ENCODE measurements at regions not wholly inside any gene's neighbourhood (a gene's known extent, or its start where the extent isn't known, plus 50 kb on each side); places are given as distances from the start of the nearest gene placed in this dataset.
A peak's percentile ranks its signal among the peaks of the same experiment; 100 is the strongest.

DNA sequence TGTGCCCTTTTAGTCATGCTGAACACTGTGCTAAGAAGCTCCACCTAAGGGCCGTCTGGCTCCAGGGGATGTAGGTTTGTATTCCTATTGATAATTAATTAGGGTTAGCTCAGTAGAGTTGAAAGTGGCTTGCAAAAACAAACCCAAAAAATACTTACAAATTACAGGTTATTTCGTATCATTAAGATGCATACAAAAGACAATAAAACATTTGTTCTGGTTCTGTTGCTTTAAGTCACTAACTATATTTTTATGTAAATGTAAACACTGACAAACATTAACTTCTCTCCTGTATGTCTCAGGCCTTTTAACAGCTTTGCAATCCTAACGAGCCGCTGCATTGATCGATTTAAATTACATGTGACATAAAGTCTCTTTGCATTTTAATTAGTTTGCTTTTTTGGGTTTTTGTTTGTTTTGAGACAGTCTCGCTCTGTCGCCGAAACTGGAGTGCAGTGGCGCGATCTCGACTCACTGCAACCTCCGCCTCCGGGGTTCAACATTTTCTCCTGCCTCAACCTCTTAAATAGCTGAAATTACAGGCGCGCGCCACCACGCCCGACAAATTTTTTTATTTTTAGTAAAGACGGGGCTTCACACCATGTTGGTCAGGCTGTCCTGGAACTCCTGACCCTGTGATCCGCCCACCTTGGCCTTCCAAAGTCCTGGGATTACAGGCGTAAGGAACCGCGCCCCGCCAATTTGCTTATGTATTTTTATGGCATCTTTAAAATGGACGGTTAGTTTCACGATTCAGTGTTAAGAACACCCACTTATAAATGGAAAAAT lies 110.9 kb downstream of the HFE start:
- DNase-seq (ENCODE audit: low read depth): no peak

GRCh38 chr6:26198722-26199056 lies 111.5 kb downstream of the HFE start:
- DNase-seq (ENCODE audit: low read depth): no peak

DNA sequence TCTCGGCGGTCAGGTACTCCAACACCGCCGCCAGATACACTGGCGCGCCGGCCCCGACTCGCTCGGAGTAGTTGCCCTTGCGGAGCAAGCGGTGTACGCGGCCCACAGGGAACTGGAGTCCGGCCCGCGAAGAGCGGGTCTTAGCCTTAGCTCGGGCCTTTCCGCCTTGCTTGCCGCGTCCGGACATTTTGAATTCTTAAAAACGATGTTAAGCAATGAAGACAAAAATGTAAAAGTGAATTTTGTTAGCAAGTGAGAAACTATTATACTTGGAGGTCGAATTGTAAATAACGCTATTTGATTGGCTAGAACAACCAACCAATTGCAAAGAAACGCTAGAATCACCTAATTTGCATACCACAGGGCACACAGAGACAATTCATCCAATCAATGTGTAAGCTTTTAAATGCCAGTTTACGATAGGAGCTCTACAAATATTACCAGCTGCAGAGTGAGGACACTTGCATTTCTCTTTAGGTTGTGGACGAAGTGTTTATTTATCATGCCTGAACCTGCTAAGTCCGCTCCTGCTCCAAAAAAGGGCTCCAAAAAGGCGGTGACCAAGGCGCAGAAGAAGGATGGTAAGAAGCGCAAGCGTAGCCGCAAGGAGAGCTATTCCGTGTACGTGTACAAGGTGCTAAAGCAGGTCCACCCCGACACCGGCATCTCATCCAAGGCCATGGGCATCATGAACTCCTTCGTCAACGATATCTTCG lies 112.0 kb downstream of the HFE start:
- peak; percentile 90 for DNase-seq (ENCODE audit: low read depth)

- no peak for DNase-seq (ENCODE audit: low read depth)
Observed at GRCh38 chr6:26199773-26200764, 112.8 kb downstream of the HFE start.

DNA sequence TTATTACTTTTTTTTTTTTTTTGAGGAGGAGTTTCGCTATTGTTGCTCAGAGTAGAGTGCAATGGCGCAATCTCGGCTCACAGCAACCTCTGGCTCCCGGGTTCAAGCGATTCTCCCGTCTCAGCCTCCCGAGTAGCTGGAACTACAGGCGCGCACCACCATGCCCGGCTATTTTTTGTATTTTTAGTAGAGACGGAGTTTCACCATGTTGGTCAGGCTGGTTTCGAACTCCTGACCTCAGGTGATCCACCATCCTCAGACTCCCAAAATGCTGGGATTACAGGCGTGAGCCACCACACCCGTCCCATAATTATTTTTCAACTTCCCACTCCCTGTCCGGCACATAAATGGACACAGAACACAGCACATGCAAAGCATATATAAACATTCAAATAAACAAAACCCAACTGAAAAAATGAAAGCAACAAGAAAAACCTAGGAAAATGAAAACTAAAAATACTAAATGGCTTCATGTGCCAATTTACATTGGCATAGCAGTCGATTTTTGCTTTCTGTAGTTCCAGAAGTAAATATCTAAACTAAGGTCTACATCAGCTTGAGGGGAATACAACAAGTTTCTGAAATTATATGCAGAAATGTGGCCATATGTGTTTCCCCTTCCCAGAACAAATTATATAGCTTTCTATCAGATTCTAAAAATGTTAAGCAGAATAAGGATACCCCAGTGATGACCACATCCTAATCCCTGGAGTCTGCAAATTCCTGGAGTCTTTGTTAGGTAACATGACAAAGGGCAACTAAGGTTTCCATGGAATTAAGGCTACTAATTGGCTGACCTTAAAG lies 113.9 kb downstream of the HFE start:
- DNase-seq (ENCODE audit: low read depth): no peak

GRCh38 chr6:26202201-26202611 lies 115.0 kb downstream of the HFE start:
- no peak for DNase-seq (ENCODE audit: low read depth)

DNA sequence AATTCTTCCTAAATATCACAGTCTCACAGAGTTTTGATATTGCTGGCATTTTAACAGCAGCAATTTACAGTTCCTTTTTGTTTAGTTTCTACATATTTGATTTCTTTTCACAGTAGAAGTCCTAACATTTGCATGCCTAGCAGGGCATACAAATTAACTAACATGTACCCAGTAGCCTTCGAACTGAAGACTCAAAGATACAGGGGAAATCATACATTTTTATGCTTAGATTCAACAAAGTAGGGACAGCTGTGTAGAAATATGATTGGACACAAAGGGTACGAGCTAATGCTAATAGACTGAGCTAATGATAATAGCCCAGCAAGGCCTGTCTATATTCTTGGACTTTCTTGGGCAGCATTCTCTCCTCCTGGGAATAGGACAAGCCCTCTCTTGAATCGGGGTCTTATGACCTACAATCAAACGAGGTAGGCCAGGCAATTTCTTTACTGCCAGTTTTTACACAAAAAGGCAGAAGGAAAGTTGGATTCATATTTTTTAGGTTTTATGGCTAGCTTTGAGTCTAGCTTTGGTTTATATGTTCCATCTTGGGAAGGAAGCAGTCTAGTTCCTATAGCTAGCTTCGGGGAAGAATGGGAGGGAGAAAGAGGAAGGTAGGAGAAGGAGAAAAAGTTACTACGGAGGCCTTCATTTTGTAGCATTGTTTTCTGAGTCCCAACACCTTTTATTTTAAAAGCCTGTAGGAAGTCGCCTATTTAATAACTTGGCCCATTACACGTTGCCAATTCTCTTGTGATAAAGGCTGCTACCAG lies 115.8 kb downstream of the HFE start:
- no peak for DNase-seq (ENCODE audit: low read depth)

DNA sequence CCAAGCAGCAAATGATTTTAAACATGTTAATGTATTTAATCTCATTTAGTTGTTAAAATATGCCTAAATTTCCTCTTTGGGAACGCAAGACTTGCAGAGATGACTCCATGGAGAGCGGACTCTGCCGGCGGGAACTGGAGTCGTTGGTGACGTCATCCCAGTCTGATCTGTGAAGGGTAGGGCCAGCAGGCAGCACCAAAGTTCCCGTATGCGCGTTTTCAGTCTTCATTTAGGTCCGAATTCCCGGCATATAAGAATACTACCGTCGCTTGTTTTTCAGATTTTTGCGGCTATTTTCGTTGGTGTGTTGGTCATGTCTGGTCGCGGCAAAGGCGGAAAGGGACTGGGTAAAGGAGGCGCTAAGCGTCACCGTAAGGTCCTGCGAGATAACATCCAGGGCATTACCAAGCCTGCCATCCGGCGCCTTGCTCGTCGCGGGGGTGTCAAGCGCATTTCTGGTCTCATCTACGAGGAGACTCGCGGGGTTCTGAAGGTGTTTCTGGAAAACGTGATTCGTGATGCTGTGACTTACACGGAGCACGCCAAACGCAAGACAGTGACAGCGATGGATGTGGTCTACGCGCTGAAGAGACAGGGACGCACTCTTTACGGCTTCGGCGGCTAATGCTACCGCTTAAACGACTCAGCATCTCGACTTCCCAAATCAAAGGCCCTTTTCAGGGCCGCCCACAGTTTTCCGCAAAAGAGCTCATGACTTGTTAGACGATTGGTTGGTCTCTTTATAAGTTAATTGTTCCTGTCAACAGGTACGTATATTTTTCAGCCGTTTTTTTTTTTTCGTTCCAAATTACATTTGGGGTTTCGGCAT lies 117.3 kb downstream of the HFE start:
- peak; percentile 97 for DNase-seq (ENCODE audit: low read depth)

- peak; percentile 66 for DNase-seq (ENCODE audit: low read depth)
Observed at GRCh38 chr6:26205161-26205624, 118.0 kb downstream of the HFE start.

DNA sequence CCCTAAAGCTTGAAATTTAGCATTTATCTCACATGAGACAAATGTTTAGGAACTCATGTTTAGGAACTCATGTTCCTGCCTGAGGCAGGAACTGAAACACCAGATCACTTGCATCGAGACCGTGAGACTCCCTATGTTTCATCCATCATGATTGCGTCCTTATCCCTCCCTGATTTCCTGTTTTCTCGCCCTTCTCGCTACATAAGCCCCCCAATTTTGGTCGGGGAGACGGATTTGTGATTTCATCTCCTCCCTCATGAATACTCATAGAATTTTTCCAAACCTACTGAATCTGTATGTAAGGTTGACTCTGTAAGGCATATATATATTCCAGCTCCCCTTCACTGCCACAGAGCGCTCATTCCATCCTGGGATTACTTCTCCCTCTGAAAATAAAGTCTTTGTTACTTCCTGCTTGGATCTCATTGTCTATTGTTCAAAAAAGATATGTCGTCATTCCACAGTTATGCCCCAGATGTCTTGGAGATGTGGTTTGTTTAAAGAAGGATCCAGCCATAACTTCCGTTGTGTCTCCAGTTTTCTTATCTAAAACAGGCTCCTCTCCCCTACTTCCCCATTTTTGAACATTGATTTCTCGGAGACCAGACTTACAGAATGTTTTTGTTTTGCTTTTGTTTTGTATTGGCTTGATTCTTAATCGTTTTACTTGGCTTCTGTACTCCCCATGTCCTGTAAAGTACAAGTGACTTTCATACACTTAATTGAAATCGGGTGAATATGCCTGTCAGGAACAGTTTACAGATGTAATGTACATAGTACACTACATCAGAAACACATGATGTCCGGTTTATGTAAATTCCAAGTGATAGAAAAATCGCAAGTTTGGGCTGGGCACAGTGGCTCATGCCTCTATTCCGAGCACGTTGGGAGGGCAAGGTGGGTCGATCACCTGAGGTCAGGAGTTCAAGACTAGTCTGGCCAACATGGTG lies 118.7 kb downstream of the HFE start:
- no peak for DNase-seq (ENCODE audit: low read depth)

DNA sequence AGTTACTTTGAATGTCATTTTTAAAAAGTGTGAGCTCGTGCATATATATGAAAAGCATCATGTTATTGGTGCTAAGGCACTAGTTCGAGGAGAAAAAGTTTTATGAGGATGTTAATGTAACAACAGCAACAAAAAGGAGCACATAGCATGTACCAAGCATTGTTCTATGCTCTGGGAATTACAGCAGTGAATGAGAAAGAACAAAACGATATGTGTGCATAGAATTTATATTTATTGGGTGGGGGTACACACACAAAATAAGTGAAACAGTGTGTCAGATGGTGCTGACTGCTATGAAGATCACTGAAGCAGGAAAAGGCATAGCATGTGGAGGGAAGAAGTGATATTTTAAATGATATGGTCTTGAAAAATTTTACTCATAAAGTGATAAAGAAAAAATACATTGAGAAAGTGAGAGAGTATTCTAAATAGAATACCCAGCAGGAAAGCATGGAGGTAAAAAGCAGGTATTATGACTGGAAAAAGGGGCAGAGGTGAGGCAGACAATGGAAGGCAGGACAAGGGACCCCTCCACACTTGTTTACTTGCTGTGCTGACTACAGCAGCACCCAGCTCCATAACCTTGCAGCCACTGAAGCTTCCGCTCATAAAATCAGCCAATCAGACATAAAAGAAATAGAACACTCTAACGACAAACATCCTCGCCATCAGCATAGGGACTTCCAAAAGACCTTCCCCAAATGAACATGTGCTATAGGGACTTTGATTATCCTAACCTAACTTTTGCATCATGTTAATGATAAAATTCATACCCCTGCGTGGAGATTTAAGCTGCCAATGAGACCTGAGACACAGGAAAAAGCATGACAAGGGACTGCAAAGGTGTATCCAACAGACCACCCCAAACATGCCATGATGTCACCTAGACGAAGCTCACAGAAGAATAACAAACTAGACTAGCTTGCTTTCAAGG lies 119.9 kb downstream of the HFE start:
- DNase-seq (ENCODE audit: low read depth): no peak

DNA sequence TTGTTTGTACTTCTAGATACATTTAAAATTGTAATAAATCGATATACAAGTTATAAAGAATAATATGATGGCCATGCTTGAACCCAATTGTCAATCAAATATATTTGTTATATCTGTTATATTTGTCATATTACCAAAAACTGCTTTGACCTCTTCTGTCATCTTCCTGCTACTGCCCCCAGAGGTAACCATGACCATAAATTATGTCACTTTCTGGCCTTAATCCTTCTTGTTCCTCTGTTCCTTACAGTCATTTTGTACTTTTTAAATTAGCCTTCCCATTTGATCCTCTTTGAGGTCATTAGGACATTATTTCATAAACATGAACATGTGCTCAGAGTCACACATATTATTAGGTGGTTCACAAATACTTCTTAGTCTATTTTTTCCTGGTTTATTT lies 124.7 kb downstream of the HFE start:
- no peak for DNase-seq (ENCODE audit: low read depth)

GRCh38 chr6:26213334-26214075 lies 126.3 kb downstream of the HFE start:
- no peak for DNase-seq (ENCODE audit: low read depth)

- no peak for DNase-seq (ENCODE audit: low read depth)
Observed at GRCh38 chr6:26214803-26215584, 127.8 kb downstream of the HFE start.

GRCh38 chr6:26215585-26216358 lies 128.5 kb downstream of the HFE start:
- no peak for DNase-seq (ENCODE audit: low read depth)
